NCI-H2107 (cell line): ENCODE measurements at regions not wholly inside any gene's neighbourhood (a gene's known extent, or its start where the extent isn't known, plus 50 kb on each side); places are given as distances from the start of the nearest gene placed in this dataset.

Experiments used
- DNase-seq: peaks from one replicate; lab custom pipeline; 2025; lab: John Stamatoyannopoulos, UW

GRCh38 chr9:95756986-95757385, 118.5 kb upstream of the ERCC6L2 start:
- DNase-seq = no peak

- DNase-seq = no peak
Measured at GRCh38 chr9:95756101-95756500, 119.4 kb upstream of the ERCC6L2 start.

GRCh38 chr9:95755421-95755730, 120.1 kb upstream of the ERCC6L2 start:
- DNase-seq = no peak

GRCh38 chr9:95754533-95755420, 120.7 kb upstream of the ERCC6L2 start:
- DNase-seq = no peak

DNA sequence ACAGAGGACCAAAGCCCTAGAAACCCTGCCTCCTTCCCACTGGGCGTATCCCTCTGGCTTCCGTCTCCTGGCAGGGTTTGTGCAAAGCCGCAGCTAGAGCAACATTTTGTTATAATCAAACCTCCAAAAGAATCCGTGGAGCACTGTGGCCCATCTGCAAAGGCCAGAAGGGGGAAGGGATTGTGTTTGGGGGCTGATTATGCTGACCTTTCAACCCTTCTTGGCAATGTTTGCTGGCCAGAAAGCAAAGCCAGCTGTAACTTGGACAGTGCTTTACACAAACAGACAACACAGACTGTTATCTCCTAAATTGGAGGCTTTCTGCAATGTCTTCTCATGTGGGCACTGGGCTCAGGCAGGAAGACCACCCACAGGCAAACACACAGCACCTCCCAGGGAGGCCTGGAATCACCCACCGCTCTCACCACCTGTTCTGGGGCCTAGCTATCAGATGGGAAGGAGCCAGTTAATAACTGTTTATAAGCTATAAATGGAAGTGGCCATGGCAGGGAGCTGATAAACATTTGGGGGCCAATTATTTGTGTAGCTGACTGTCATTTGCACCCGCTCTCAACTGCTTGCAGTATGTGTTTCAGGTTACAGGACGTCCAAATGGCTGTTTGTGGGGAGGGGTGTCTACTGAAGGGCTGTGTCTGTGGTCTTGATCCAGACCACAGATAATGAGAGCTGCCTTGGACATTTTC, 121.6 kb upstream of the ERCC6L2 start:
- no peak for DNase-seq

GRCh38 chr9:95752129-95752731, 123.3 kb upstream of the ERCC6L2 start:
- no peak for DNase-seq

GRCh38 chr9:95751520-95751790, 124.0 kb upstream of the ERCC6L2 start:
- DNase-seq = no peak

GRCh38 chr9:95750725-95751519, 124.6 kb upstream of the ERCC6L2 start:
- DNase-seq = no peak

GRCh38 chr9:95749493-95749892, 126.0 kb upstream of the ERCC6L2 start:
- no peak for DNase-seq

DNA sequence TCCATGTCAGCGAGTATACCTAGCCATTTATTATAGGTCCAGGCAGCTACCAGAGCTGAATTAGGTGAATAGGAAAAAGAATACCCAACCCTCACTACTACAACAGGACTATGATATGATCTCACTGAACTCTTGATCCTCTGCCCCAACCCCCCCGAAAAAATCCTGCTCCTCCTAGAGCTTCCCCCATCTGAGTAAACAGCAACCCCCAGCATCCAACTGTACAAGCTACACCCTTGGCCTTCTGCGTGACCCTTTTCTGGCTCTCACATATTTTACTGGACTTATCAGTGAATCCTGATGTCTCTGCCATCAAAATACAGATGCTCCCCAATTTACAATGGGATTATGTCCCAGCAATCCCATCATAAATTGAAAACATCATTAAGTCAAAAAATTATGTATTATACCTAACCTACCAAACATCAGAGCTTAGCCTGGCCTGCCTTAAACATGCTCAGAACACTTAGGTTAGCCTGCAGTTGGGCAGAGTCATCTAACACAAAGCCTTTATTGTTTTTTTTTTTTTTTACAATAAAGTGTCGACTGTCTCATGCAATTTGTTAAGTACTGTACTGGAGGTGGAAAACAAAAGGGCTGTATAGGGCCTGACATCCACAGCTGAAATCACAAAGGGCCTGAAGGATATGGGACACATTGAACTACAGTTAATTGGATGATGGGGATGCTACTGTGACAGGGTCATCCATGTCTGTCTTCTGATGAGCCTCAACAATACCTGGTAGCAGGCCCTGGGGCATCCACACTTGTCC, 128.9 kb upstream of the ERCC6L2 start:
- DNase-seq = no peak

GRCh38 chr9:95742821-95743220, 132.7 kb upstream of the ERCC6L2 start:
- no peak for DNase-seq

- no peak for DNase-seq
Measured at GRCh38 chr9:95741631-95742030, 133.9 kb upstream of the ERCC6L2 start.

GRCh38 chr9:95740217-95741004, 135.1 kb upstream of the ERCC6L2 start:
- DNase-seq = no peak

DNA sequence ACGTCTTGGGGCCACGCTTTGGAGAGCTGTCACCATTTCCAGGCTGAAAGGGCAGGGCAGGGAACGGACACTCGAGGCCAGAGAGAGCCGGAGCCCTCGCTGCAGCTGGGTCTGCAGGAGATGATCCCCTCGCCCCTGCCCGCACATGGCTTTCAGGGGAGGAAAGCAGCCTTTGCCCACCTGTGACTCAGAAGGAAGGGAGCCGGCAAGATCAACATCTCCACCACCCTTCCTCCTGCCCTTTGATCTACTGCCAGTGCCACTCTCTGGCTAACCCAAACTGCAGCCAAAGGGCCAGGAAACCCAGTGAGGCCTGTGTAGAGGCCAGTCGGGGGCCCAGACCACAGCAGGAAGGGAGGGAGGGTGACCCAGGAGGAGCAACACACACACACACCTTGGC, 137.1 kb upstream of the ERCC6L2 start:
- DNase-seq = no peak

DNA sequence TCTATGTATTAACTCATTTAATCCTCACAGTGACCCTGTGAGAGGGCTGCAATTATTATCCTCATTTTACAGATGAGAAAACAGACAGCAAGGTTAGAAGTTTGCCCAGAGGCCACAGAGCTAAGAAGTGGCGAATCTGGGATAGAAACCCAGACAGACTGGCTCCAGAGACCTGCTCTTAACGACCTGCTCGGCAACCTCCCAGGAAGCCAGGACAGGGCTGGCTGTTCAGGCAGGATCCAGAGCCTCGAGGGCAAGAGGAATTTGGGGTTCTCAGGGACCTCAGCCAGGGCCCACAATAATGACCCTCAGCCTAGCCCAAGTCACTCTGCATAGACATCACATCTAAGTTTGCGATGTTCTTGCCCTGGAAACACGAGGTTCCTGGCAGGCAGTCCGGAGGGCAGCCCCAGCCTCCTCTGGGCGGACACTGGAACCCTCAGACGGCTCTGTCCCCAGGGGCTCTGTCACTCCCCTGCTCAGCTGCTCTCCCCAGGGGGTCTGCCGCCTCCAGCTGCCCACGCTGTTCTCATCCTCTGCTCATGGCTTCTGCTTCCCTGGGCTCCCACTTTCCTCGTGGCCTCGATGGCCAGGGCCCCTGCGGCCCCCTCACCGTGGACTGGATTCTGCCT, 138.5 kb upstream of the ERCC6L2 start:
- DNase-seq = no peak

GRCh38 chr9:95736370-95736769, 139.1 kb upstream of the ERCC6L2 start:
- no peak for DNase-seq

- no peak for DNase-seq
Measured at GRCh38 chr9:95735701-95736100, 139.8 kb upstream of the ERCC6L2 start.

DNA sequence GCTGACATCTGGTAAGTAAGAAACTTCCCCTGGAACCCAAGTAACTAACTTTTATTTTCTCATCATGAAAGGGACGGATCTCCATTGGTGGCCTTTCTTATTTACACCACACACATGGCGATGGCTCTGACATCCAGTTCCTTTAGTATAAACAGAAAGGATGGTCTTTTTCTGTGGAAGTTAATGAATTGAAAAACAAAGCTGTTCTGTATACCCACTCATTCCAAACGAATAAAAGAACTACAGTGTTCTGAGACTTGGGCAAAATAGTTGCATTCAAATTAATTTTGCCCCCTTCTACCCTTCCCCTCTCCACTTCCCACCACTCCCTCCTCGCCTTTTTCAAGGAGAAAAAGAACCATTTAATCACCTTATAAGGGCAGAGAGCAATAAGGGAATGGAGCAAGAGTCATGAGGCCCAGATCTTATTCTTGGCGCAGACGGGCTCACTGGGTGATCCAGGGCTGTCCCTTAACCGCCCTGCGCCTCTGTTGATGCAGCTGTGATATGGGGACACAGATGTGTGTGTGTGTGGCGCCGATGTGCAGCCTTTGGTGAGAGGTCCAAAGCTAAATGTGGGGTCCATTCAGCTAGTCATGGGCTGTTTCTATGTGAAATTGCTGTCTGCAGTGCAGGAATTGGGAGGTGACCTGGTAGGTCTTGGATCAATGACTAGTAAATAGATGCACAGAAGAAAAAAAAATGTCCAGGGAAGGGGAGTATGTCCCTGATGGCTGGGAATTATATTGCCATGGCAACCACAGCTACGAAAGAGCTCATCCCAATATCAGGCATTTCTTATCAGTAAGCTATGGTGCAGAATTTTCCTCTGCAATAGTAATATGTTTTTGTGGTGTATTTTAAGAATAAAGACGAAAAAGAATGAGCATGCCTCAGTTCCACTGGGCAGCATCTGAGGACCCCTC, 141.5 kb upstream of the ERCC6L2 start:
- no peak for DNase-seq
